HG03039 (cell line): ENCODE measurements at regions not wholly inside any gene's neighbourhood (a gene's known extent, or its start where the extent isn't known, plus 50 kb on each side); places are given as distances from the start of the nearest gene placed in this dataset.
"Not testable (repeated sequence)": the region's sequence is repeated elsewhere in the genome, so short reads cannot be mapped to it uniquely, and the experiment has no call there.

Source experiments
- ATAC-seq: cut with Tn5 transposase; IDR thresholded peaks from one replicate; pipeline ENCODE4 v1.9.1; 2021; ENCODE audit warnings: mild to moderate bottlenecking, moderate library complexity; ENCODE audit not compliant: unreplicated experiment

DNA sequence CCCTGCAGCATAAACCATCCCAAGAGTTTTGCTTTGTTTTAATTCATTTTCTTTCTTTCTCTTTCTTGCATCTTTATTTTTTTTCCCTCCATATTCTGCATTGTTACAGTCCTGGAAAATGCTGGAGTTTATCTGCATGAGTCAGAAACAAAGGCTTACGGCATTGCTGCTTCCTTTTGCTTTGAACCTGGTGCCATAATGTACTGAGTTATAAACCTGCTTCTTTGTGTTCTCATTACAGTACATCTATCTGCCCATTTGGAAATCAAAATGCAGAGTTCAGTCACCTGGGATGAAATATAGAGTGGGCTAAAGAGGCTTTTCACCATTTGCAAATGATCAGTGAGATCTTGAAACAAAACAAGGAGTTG, 1009.2 kb upstream of the FANCL start:
- no peak for ATAC-seq

DNA sequence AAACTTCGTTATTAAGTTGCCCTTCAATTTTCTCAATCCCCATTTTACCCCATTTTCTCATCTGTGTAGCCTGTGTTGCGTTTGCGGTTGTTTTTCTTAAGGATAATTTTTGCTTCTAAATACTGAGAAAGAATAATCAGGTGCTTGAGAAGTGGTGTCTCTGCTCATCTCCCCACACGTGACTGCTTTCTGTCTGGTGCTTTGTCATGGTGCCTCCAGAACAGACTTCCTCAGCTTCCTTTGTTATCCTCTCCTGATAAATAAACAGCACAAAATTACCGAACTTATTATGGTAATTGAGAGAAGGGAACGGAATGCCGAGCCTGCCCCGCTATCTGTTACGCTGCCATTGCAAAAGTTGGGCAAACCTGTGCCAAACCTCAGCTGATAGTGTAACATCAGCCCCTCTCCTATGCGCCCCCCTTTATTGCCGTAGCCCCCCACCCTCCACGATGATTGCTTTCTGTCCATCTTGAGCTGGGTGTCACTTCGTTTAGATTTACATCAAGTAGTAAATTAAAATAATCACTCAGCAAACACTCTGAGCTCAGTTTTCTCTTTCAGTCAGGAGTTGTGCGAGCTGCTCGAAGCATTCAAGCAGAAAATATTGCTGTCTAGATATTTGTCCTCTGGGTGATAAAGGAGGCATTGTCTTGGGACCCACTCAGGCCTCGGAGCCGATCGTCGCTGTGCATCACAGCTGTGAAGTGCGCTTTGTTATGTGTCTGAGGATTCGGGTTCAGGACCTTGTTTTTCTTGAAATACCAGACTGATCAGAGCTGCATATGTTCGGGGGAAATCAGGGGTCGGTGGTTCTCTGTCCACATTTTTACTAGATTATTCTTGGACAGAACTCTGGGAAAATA, 1008.5 kb upstream of the FANCL start:
- ATAC-seq: no peak

DNA sequence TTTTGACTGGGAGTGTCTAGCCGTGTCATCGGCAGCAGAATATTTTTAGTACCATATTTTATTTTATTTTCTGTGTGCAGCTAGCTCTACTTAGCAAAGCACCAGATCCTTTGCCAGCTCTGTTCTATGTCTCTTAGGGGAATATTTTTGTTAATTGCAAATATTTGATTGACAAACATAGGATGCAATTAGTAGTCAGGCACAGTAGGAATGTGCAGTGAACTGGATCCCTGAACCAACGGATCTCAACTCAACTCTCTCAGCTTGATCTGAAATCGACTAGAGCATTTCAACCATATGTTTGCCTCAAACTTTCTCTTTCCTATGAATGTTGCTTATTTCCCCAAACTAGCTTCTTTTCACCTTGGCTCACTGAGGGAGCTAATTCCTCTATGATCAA, 998.0 kb upstream of the FANCL start:
- ATAC-seq: no peak

DNA sequence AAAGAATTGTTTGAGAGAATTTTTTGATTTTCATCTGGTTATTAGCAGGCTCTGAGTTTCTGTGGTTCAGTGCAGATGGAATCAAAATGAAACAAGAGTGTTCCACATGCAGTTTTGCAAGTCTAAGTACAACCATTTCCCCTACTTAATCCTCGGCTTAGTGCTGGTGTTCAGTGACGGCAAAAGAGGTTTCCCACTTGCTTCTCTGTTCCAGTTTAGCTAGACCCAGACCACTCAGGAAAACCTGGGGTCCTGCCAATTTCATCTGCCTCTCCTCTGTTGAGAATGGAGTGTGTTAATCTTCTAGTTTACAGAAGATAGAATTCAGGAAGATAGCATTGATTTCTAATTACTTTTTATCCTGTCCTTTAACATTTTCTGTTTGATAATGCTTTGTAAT, 996.2 kb upstream of the FANCL start:
- ATAC-seq: no peak

DNA sequence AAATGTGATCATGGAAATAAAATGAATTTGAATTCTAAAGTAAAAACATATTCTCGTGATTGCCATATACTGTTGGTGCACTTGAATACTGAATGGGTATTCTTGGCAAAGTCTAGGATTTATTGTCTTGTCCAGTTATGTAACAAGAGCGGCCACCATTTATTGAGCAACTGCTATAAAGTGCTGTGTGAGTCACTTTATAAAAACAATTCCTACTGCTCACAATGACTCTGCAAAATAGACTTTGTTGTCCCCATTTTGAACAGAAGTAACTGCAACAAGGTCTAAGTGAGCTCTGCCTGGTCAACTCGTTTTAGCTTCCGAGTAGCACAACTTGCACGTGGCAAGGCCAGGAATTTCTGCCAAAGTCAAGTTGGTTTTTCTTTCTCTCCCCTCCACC, 995.6 kb upstream of the FANCL start:
- ATAC-seq: no peak

DNA sequence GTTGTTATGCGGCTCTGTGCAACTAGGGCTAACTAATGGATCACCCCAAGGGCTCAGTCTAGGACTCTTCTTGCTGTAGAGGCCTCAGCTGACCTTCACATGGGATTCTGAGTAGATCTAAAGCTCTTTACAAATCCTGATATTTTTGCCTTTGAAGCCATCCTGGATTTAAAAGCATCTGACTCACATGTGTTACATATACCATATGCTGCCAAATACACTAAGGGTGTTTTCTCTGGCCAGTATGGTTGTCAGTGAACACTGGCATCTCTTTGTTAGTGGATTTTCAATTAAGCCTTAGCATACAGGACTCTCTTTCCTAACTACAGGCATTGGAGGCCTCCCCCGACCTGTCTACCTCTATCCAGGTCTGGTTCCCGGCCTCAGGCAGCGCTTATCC, 992.8 kb upstream of the FANCL start:
- no peak for ATAC-seq

DNA sequence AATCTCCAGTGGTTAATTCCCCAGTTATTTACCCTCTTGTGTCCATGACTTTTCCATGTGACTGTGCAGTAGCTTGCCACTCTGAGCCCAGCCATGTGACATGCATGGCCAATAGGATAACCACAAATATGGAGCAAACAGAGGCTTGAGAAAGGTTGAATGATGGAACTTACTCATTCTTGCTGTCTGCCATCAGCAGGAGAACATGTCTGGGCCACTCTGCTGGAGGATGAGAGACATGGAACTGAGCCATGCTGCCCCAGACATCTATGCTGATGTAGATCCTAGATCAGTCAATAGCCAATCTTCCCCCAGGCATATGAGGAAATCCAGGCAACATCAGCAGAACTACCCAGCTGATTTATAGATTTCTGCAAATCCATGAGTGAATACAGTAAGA, 992.3 kb upstream of the FANCL start:
- ATAC-seq: no peak

DNA sequence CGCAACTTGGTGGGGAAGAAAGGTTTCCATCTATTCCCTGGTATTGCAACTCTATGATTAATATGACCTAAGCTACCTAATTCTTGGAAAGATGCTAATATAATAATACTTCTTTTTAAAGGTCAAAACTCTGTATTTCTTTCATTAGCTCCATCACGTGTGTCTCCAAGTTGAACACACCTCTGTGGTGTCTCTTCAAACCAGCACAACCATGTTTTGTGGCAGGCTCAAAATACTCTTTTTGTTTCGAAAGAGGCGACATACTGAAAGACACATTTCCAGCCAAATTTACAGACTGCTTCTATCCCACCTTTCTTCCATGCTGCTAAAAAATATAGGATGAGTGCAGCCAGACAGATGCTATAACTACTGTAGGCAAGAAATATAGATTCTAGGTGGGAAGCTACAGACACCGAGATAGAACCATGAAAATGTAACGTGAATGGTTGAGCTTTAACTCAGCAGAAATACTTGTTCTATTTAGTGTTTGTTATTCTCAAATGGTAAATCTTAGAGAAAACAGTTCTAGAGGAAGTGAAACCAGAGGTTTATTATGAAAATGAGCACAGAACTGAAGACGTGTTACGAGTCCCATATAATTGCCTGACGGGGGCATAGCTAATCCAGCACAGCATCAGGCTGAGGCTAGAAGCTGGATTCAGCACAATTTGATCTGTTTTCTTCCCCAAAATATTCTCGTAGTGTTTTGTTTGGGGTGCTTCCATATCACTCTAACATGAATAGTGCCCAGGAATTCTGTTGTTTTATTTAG, 991.5 kb upstream of the FANCL start:
- ATAC-seq: peak; percentile 60

DNA sequence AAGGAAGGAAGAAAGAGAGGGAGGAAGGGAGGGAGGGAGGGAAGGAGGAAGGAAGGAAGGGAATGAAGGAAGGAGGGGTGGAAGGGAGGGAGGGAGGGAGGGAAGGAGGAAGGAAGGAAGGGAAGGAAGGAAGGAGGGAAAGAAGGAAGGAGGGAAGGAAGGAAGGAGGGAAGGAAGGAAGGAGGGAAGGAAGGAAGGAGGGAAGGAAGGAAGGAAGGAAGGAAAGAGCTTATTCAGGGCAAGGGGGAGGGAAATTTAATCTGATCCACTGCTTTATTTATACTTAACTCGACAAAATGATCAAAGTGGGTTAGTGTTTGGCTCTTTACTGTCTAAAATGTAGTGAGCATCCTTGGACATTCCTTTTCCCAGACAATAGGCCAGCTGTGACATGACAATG, 985.2 kb upstream of the FANCL start:
- ATAC-seq: not testable (repeated sequence)

DNA sequence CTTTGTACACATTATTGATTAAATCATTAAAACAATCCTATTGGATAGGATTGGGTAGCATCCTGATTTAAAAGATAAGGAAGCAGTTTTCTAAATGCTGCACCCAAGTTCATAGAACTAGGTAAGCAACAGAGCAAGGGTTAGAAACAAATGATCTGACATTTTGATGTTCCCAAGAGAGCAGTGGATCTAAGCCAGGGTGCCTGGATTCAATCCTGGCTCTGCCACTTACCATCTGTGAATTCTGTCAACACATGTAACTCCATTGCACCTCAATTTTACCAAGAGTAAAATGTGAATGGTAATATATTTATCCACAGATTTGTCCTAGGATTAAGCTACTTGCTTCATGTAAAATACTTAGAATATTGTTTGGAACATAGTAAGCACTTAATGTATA, 982.6 kb upstream of the FANCL start:
- no peak for ATAC-seq

DNA sequence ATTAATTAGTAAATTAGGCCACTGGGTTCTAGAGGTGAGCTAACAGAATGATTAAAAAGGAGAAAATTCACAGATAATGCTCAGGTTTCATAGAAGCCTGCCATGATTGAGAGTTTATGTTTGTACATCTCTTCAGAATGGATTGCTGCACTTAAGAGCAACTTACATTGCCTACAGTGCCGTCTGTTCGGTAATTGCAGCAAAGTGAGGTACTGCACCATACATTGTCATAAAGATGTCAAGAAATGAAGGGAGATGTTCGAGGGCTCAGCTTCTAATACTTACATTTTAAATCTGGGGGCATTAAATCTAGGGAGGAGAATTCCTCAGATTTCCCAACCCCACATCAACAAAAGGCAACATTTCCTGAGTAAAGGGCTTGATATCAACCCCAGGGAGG, 976.2 kb upstream of the FANCL start:
- ATAC-seq: no peak

DNA sequence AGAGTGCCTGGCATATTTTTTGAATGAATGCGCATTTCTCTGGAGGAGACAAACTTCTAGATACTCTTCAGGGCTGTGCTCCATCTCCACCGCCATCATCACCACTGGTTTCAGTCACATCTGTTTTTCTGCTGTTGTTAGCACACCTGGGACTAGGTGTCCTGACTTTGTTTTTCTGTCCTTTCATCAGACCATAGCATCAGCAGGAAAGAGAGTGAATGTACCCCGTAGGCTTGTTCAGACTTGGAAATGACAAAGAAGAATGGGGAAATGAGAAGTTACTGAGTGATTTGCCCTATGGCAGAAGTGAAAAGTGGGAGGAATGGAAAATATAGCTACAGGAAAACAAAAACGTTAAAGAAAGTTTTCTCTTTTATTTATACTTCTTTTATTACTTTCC, 965.2 kb upstream of the FANCL start:
- no peak for ATAC-seq

DNA sequence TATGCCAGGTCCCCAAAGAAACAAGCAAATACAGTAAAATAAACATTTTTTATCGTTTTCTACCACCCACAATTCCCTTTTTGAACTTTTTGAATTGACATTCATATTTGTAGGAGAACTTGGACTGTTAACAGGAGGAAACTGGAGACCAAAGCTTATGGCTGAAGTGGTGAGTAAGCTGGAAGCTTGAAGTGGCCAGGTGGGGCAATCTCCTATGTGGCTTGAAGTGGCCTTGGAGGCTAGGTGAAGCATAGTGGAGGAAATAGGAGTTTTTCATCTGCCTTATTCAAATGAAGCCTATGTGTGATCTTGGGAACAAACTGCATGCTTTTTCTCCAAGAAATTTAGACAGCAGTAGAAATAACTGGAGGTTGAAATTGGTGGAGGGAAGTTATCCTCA, 962.9 kb upstream of the FANCL start:
- no peak for ATAC-seq

DNA sequence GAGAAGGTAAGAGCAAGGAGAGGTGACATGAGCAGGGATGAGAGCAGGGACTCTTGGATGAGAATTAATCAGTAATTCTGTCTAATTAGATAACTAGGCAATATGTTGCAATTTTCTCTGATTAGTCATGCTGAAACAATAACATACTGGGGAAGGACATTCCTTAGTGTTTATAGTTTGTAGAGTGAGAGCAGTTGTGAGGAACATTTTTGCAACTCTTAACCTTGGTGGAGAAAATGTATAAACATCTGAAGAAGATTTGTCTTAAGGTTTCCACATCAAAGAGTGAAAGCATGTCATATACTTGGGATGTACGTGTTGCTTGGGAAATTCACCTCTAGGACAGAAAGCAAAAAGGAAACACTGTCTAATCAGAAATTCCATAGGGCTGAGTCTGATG, 955.4 kb upstream of the FANCL start:
- no peak for ATAC-seq

DNA sequence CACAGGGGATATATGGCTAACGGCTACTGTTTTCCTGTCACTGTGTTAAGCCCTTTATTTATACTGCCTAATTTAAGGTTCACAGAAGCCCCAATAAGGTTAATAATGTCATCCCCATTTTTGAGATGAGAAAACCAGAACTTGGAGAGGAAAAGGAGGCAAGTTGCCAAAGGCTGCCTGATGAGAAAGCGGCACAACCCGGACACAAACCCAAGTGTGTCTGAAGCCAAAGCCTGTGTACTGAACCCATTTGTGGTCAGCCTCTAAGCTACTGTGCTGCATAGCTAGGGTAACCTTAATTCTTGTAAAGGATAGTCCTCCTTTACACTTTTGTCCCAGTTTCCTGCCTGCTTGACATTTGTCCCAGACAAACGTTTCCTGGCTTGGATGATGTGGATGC, 954.7 kb upstream of the FANCL start:
- ATAC-seq: no peak

DNA sequence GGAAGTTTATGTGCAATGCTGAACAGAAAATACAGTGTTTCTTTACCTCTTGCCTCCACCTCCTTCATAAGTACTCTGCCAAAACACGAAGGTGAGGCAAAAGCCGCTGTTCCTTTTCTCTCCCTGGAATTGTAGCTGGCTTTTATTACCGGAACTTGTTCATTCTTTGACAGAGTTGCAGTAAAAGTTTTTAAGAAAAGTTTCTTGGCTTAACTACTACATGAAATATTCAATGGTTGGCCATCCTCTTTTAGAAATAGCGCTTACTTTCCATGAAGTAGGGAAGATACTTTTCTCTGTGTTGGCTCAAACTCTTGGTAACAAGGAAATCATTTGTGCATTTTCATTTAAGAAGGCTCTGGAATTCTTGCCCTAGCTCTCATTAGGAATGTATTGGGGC, 950.7 kb upstream of the FANCL start:
- ATAC-seq: no peak

DNA sequence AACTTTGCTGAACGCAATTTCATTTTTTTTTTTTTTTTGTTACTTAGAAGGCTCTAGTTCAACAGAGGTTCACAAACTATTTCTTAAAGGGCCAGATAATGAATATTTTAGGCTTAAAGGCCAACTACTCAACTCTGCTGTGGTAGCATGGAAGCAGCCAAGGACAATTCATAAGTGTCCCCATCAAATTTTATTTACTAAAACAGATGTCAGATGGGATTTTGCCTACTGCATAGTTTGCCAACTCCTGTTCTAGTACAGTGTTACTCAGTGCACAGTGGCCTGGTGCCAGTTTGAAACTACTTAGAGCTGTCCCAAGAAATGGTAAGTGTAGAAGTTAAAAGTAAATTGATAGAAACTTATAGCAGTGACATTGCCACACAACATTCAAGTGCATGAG, 949.4 kb upstream of the FANCL start:
- ATAC-seq: no peak

DNA sequence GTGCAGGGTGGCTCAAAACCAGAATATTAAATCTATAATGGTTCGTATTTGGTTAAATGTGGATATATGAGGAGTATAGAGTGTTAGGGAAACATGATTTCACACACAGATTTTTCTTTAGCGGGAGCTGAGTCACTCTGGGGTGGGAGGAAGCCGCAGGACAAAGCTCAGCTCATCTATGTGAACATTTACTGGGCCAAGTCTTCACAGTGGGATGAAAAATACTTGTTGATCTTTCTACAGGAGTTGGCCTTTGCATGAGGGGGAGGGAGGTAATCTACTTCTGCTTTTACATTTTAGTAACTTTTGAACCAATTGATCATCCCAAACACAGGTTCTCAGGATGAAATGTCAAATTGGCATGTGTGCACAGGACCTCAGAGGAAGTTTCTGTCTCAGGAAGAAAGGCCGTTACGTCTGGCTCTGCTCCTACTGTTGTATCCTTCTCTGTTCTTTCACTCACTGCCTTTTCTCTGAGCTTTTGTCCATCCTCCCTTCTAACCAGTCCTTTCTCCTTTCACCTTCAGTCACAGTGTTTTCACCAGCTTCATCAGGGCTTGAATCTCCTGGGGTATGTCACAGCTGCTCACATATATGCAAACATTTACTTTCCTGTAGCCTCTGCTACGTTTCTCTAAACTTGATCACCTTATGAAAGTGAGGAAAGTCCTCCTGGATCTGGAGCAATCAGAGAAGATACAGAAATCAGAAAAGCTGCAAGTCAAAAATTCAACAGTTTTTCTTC, 943.3 kb upstream of the FANCL start:
- ATAC-seq: no peak

DNA sequence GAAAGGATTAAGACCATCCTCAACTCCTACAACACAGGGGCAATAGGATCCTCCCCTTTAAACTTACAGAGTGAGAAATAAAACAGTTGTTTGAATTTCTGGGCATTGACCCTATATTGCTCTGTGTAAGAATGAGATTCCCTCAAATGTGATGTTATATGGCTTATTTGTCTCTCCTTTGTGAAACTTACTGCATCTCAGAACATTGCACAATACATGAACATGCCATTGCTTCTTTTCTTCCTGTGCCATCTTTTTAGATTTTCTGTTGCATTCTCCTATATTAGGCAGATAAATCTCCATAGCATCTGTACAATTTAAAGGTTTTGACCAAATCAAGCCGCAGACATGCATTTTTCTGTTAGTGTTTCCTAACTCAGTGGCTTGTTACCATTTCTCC, 941.9 kb upstream of the FANCL start:
- ATAC-seq: no peak

DNA sequence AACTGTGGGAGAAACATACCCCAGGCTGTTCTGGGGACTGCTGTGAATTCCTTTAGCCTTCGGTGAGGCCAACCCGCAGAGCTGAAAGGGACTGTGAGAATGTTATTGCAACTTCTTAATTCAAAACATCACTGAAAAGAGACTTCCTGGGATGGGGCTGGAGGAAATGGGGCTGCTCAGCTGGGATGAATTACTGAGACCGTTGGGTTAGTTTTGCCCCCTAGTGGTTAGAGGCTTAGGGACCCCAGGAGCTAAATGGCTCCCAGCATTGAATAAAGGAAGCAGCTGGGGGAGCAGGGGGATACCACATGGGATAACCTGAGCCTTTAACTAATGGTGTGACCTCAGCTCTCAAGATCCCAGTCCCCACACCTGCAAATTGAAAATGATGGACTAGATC, 941.1 kb upstream of the FANCL start:
- no peak for ATAC-seq

DNA sequence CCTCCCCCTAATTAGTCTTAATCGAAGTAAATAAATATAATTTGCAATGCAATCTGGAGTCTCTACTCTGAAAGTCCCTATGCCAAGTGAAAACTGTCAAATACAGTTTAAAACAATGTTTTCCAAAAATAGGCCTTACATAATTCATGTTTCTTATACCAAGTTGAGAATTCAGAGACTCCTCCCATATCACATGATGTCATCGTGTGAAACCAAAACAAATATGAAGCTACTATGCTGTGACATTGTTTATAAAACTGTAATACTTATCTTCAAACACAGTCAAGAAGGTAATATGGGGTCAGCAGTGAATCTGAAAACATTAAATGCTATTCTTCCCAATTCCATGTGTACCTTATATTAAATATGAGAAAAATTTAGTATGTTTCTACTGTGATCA, 940.2 kb upstream of the FANCL start:
- ATAC-seq: no peak

DNA sequence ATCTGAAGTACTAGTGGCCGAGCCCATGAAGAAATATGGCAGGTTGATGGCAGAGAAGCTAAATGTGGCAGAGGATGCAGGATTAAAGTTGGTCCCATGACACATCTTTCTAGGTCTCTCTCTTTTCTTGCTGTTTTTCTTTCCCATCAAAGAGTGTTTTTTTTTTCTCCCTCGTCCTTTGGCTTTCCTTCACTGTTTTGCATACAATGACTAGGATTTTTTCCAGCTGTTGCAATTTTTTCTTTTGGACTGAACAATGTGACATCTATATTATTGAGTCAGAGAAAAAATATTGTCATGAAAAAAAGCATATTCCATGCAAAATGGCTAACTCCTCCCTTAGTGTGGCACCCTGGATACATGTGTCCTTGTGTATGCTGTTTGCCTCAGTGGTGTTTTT, 939.5 kb upstream of the FANCL start:
- ATAC-seq: no peak
